Right lobe of liver (tissue), 4 donors: ENCODE measurements at regions not wholly inside any gene's neighbourhood (a gene's known extent, or its start where the extent isn't known, plus 50 kb on each side); places are given as distances from the start of the nearest gene placed in this dataset.

Experiments used
- CTCF ChIP-seq, 4 donors: fragments of 200-600 bp in 3 of 4; fragments of 450-650 bp in 1 of 4; IDR thresholded peaks; one replicate each; pipeline versions ENCODE4 v1.5.1 to v1.8.0; 2016 to 2022; ENCODE audit warnings: antibody characterized with exemption in 4 of 4, mild to moderate bottlenecking in 2 of 4
- POLR2A ChIP-seq: fragments of 450-650 bp; IDR thresholded peaks from one replicate; pipeline ENCODE4 v1.6.1; 2017; ENCODE audit warnings: antibody characterized with exemption, mild to moderate bottlenecking
- donor health status: DM: no; HTN: no; CAD: no.
- donor health status: DM: no; HTN: no; CAD: no.
- donor health status: DM: no; HTN: yes; CAD: no.

DNA sequence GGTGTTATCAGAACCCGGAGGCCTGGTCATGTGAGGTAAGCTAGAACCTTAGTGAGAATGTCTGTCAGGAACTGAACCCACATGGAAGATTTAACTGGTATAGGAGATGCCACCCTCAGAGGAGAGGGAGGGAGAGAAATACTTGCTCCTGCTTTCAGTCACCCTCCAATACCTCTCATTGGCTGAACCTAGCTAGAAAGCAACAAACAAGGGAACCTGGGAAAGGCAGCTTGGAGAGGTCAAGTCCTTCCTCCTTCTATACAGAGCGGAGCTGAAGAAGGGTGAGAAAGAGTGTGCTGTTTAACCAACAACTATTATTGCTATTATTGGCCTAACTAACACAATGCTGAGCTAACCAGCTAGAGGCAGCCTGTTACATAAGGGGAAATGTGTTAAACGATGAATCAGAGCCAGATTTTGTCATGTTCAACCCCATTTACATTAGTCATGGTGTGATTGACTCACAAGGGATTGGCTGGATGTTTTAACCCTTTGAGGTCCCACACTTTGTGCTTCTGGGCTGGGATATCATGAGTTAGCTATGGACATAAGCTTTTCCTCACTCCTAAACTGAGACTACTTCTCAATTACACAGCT, 96.5 kb upstream of the ESX1 start:
- TF ChIP-seq CTCF (IDR thresholded peaks at IDR 0.05) (no peak), POLR2A (no peak)
